ENCODE measurements at regions not wholly inside any gene's neighbourhood (a gene's known extent, or its start where the extent isn't known, plus 50 kb on each side); places are given as distances from the start of the nearest gene placed in this dataset.

- no peak for TF ChIP-seq CHD2 (IDR thresholded peaks at IDR 0.05; ENCODE audit: low read depth, low read length)
- TF ChIP-seq ZNF281 (CRISPR knock-in tag; IDR thresholded peaks at IDR 0.05; ENCODE audit: borderline replicate concordance) = no peak
- no peak for TF ChIP-seq ZNF224 (CRISPR knock-in tag; IDR thresholded peaks at IDR 0.05)
- no peak for TF ChIP-seq ZNF24 (IDR thresholded peaks at IDR 0.05)
- no peak for TF ChIP-seq TAF1 (CRISPR knock-in tag; IDR thresholded peaks at IDR 0.05)
- no peak for TF ChIP-seq PATZ1 (CRISPR knock-in tag; IDR thresholded peaks at IDR 0.05)
Observed at GRCh38 chr11:18849406-18849805, 57.8 kb upstream of the PTPN5 start.

All from HepG2 (cell line).